ENCODE measurements at regions not wholly inside any gene's neighbourhood (a gene's known extent, or its start where the extent isn't known, plus 50 kb on each side); places are given as distances from the start of the nearest gene placed in this dataset.

DNA sequence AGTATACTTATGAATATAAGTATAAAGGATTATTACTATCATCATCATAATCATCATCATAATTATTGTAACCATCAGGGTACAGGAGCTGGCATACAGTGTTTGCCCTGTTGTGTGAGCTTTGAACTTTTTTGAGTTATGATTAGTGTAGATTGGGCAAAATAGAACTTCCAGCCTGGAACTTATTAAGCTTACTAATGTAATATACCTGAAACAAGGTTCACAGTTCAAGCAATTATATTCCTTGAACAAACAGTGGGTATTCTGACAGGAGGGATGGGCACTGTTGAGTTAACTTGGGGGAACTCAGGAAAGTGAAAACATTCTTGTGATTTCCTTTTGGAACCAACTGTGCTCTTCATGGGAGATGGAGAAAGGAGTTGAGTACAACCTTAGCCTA lies 680.0 kb downstream of the DOK5 start:
- Histone ChIP-seq H3K9me3 (ENCODE audit: insufficient read depth, low read depth, low read length) (no peaks in the 10 kb centered on the region), H3K9me2 (replicated peaks; ENCODE audit: low read depth, low read length) (no peaks in the 10 kb centered on the region), H3K36me3 (ENCODE audit: insufficient read depth, low read length) (no peaks in the 10 kb centered on the region), H3K4me2 (ENCODE audit: low read depth, low read length, poor library complexity, severe bottlenecking) (no peak overlapping the region), H4K20me1 (ENCODE audit: insufficient read depth, low read length, poor library complexity, severe bottlenecking) (no peaks in the 10 kb centered on the region), H2AFZ (ENCODE audit: low read length) (no peak overlapping the region), H3K27me3 (ENCODE audit: insufficient read depth, low read length, poor library complexity, severe bottlenecking) (no peaks in the 10 kb centered on the region), H3K4me3 (ENCODE audit: low read length, poor library complexity, severe bottlenecking) (no peak overlapping the region), H3K79me2 (ENCODE audit: insufficient read depth, low read length) (no peaks in the 10 kb centered on the region), H3F3A (ENCODE audit: low read depth) (no peaks in the 10 kb centered on the region), H3K4me1 (ENCODE audit: insufficient read depth, low read length, poor library complexity, severe bottlenecking) (no peaks in the 10 kb centered on the region), H3K9ac (ENCODE audit: low read depth, low read length, poor library complexity, severe bottlenecking) (no peak overlapping the region)
- TF ChIP-seq EZH2phosphoT487 (IDR thresholded peaks at IDR 0.05; ENCODE audit: borderline replicate concordance): no peak
- TF ChIP-seq, protein P1, sequence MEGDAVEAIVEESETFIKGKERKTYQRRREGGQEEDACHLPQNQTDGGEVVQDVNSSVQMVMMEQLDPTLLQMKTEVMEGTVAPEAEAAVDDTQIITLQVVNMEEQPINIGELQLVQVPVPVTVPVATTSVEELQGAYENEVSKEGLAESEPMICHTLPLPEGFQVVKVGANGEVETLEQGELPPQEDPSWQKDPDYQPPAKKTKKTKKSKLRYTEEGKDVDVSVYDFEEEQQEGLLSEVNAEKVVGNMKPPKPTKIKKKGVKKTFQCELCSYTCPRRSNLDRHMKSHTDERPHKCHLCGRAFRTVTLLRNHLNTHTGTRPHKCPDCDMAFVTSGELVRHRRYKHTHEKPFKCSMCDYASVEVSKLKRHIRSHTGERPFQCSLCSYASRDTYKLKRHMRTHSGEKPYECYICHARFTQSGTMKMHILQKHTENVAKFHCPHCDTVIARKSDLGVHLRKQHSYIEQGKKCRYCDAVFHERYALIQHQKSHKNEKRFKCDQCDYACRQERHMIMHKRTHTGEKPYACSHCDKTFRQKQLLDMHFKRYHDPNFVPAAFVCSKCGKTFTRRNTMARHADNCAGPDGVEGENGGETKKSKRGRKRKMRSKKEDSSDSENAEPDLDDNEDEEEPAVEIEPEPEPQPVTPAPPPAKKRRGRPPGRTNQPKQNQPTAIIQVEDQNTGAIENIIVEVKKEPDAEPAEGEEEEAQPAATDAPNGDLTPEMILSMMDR (conservative IDR thresholded peaks at IDR 0.05; ENCODE audit: low read length): no peak

DNA sequence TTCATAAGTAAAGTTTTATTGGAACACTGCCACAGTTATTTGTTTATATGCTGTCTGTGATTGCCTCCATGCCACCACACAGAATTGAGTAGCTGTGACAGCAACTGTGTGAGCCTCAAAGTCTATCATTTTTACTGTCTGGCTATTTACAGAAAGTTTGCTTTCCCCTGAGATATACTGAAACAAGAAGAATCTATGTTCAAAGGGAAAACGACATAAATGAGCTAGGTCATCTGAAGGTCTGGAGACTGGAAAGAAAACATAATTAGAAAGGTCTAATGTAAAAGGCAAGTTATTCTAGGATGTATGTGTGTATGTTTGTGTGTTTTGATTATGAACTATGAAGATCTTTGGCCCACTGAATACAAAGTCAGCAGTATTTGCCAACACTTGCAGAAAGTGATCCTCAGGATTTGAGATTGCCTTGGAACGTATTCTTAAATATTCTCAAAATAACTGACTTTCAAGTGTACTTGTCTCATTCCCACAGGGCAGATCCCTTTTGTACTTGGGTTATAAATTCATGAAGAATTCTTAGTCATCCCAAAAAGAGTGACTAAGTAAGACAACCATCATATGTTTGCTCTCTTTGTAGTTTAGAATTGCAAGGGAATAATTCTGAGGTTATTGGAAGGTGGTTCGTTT lies 677.7 kb downstream of the DOK5 start:
- TF ChIP-seq, protein P1 (conservative IDR thresholded peaks at IDR 0.05; ENCODE audit: low read length): no peak
- TF ChIP-seq EZH2phosphoT487 (IDR thresholded peaks at IDR 0.05; ENCODE audit: borderline replicate concordance): no peak
- no peak overlapping the region for H2AFZ ChIP-seq (ENCODE audit: low read length)
- H3K4me2 ChIP-seq (ENCODE audit: low read depth, low read length, poor library complexity, severe bottlenecking): no peak overlapping the region
- no peaks in the 10 kb centered on the region for H4K20me1 ChIP-seq (ENCODE audit: insufficient read depth, low read length, poor library complexity, severe bottlenecking)
- no peak overlapping the region for H3K4me3 ChIP-seq (ENCODE audit: low read length, poor library complexity, severe bottlenecking)
- no peaks in the 10 kb centered on the region for H3K9me2 ChIP-seq (replicated peaks; ENCODE audit: low read depth, low read length)
- no peak overlapping the region for H3K9ac ChIP-seq (ENCODE audit: low read depth, low read length, poor library complexity, severe bottlenecking)
- H3K9me3 ChIP-seq (ENCODE audit: insufficient read depth, low read depth, low read length): no peaks in the 10 kb centered on the region
- H3K79me2 ChIP-seq (ENCODE audit: insufficient read depth, low read length): no peaks in the 10 kb centered on the region
- no peaks in the 10 kb centered on the region for H3K27me3 ChIP-seq (ENCODE audit: insufficient read depth, low read length, poor library complexity, severe bottlenecking)
- H3K36me3 ChIP-seq (ENCODE audit: insufficient read depth, low read length): no peaks in the 10 kb centered on the region
- H3K4me1 ChIP-seq (ENCODE audit: insufficient read depth, low read length, poor library complexity, severe bottlenecking): no peaks in the 10 kb centered on the region
- no peaks in the 10 kb centered on the region for H3F3A ChIP-seq (ENCODE audit: low read depth)

DNA sequence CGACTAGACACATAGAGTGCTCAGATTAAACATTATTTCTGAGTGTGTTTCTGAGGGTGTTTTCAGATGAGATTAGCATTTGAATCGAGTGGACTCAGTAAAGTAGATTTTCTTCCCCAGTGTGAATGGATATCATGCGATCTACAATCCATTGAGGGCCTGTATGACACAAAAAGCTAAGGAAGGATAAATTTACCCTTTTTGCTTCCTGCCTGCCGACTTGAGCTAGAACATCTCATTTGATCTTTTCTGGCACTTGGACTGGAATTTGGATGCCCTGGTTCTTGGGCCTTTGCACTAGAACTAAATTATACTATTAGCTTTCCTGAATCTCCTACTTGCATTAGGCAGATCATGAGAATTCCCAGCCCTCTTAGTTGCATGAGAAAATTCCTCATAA lies 675.8 kb downstream of the DOK5 start:
- H2AFZ ChIP-seq (ENCODE audit: low read length): no peak overlapping the region

More for the DNA sequence above, 675.8 kb downstream of the DOK5 start:
- Histone ChIP-seq H3K79me2 (ENCODE audit: insufficient read depth, low read length) (no peaks in the 10 kb centered on the region), H4K20me1 (ENCODE audit: insufficient read depth, low read length, poor library complexity, severe bottlenecking) (no peaks in the 10 kb centered on the region), H3K9me3 (ENCODE audit: insufficient read depth, low read depth, low read length) (no peaks in the 10 kb centered on the region), H3K4me1 (ENCODE audit: insufficient read depth, low read length, poor library complexity, severe bottlenecking) (no peaks in the 10 kb centered on the region), H3K36me3 (ENCODE audit: insufficient read depth, low read length) (no peaks in the 10 kb centered on the region), H3K4me3 (ENCODE audit: low read length, poor library complexity, severe bottlenecking) (no peak overlapping the region), H3K9ac (ENCODE audit: low read depth, low read length, poor library complexity, severe bottlenecking) (no peak overlapping the region), H3K27me3 (ENCODE audit: insufficient read depth, low read length, poor library complexity, severe bottlenecking) (no peaks in the 10 kb centered on the region), H3F3A (ENCODE audit: low read depth) (no peaks in the 10 kb centered on the region), H3K4me2 (ENCODE audit: low read depth, low read length, poor library complexity, severe bottlenecking) (no peak overlapping the region), H3K9me2 (replicated peaks; ENCODE audit: low read depth, low read length) (no peaks in the 10 kb centered on the region)
- TF ChIP-seq EZH2phosphoT487 (IDR thresholded peaks at IDR 0.05; ENCODE audit: borderline replicate concordance): no peak
- TF ChIP-seq, protein P1 (conservative IDR thresholded peaks at IDR 0.05; ENCODE audit: low read length): no peak
